Panc1 (cell line): ENCODE measurements at regions not wholly inside any gene's neighbourhood (a gene's known extent, or its start where the extent isn't known, plus 50 kb on each side); places are given as distances from the start of the nearest gene placed in this dataset.

Experiments used
- ATAC-seq: fragments of 200-7000 bp; cut with Tn5 transposase; 2 replicates; pipeline ENCODE4 v1.9.1; 2020; ENCODE audit warnings: mild to moderate bottlenecking, moderate library complexity
- BruUV-seq: library from RNA; stranded (reverse); fragments of 400-500 nt; replicated peaks from 2 replicates; lab custom pipeline; 2021; lab: Mats Ljungman, UMichigan
- CTCF ChIA-PET: fragments of 300-600 bp; sonication (Branson Sonifier 250); formaldehyde crosslinking; loops from one replicate; lab custom pipeline; 2022; ENCODE audit warnings: antibody characterized with exemption; lab: Charles Lee
- POLR2A ChIA-PET: fragments of 300-600 bp; sonication (Branson Sonifier 250); formaldehyde crosslinking; loops from one replicate; lab custom pipeline; 2022; ENCODE audit warnings: antibody characterized with exemption; lab: Charles Lee
- DNase-seq: peaks from one replicate; pipeline ENCODE4 v3.0.0-alpha.2; 2010; ENCODE audit warnings: low read depth, low spot score
- H3K27ac ChIP-seq: 2 replicates; pipeline ENCODE4 v1.5.1; 2011; ENCODE audit warnings: mild to moderate bottlenecking, low read length, inconsistent platforms
- H3K27me3 ChIP-seq: fragments of 200-500 bp; sonication (Bioruptor generic); 2 replicates; pipeline ENCODE4 v1.6.0; 2014; ENCODE audit warnings: low read length, inconsistent platforms; ENCODE audit not compliant: control insufficient read depth, insufficient read depth
- H3K36me3 ChIP-seq: fragments of 200-500 bp; sonication (Bioruptor generic); 2 replicates; pipeline ENCODE4 v1.5.1; 2014; ENCODE audit warnings: inconsistent platforms, mild to moderate bottlenecking, low read length, moderate library complexity; ENCODE audit not compliant: control insufficient read depth, insufficient read depth
- H3K4me1 ChIP-seq: 2 replicates; pipeline ENCODE4 v1.5.1; 2011; ENCODE audit warnings: inconsistent platforms, mild to moderate bottlenecking, low read length, moderate library complexity; ENCODE audit not compliant: control insufficient read depth, insufficient read depth
- H3K4me3 ChIP-seq, 2 experiments: 2 replicates each; pipeline ENCODE4 v1.5.1; 2011 to 2012; ENCODE audit warnings: low read depth in 2 of 2, low read length in 2 of 2, mild to moderate bottlenecking in 2 of 2, inconsistent platforms in 1 of 2, moderate library complexity in 1 of 2
- H3K9me3 ChIP-seq: fragments of 200-500 bp; sonication (Bioruptor generic); 2 replicates; pipeline ENCODE4 v1.5.1; 2014; ENCODE audit warnings: low read depth, mild to moderate bottlenecking, inconsistent platforms, low read length, moderate library complexity; ENCODE audit not compliant: control insufficient read depth, insufficient read depth
- POLR2AphosphoS5 ChIP-seq: IDR thresholded peaks from 2 replicates; pipeline ENCODE4 v1.6.1; 2012; ENCODE audit warnings: mild to moderate bottlenecking, low read depth, low read length, moderate library complexity
- REST ChIP-seq, 2 experiments: IDR thresholded peaks; 2 replicates each; pipeline ENCODE4 v1.6.1; 2011 to 2012; ENCODE audit warnings: low read depth in 2 of 2, control low read depth in 1 of 2, low read length in 1 of 2, mild to moderate bottlenecking in 1 of 2, moderate library complexity in 1 of 2; ENCODE audit not compliant: insufficient read depth in 1 of 2
- SIN3A ChIP-seq: IDR thresholded peaks from 2 replicates; pipeline ENCODE4 v1.6.1; 2012; ENCODE audit warnings: low read depth, mild to moderate bottlenecking, low read length, moderate library complexity, borderline replicate concordance; ENCODE audit not compliant: insufficient read depth
- TCF7L2 ChIP-seq: IDR thresholded peaks from 2 replicates; pipeline ENCODE4 v1.6.1; 2011; ENCODE audit warnings: mild to moderate bottlenecking, low read depth, low read length, inconsistent platforms
- in situ Hi-C: cut with HindIII; loops from 2 replicates; pipeline ENCODE4 v1.10.0; 2016; ENCODE audit warnings: low sequenced_read_pairs, low pct_unique_long_range_greater_than_20kb
- intact Hi-C: fragments of 100-400 bp; cut with micrococcal nuclease; formaldehyde crosslinking; loops from one replicate; pipeline ENCODE4 v1.10.0; 2022; ENCODE audit not compliant: unreplicated experiment
- TF ChIP-seq, protein P1 (sequence below): fragments of 450-650 bp; IDR thresholded peaks from 2 replicates; pipeline ENCODE4 v1.5.1; 2017; ENCODE audit warnings: mild to moderate bottlenecking

DNA sequence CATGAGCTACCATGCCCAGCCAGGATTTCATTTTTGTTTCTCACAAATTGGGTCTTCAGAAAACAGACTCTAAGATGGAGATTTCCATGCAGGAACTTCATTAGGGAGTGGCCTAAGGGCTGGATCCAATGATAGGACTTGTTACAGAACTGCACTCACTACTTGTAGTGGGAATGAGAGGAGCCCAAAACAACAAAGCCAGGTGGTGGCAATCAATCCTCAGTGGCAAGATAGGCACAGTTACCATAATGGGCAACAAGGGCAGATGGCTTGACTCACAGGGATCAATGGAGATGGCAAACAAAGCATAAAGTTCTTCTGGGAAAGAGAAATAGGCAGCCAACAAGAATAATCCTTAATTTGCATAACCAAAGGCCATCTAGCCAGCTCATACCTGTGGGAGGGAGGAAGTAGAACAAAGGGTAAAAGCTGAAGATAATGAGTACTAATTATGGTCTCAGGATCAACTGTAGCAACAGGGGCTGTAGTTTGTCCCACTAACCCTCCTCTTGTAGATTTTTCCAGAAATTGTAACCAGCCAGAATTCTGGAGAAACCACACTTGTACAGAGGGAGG is 72.8 kb upstream of the MAPK10 start:
- Histone ChIP-seq H3K9me3 (no peaks in the 10 kb centered on the region), H3K36me3 (no peaks in the 10 kb centered on the region), H3K4me3 (no peak overlapping the region), H3K27me3 (no peaks in the 10 kb centered on the region), H3K4me1 (no peaks in the 10 kb centered on the region), H3K27ac (no peak overlapping the region)
- ATAC-seq (no peak), DNase-seq (no peak)
- TF ChIP-seq, protein P1, sequence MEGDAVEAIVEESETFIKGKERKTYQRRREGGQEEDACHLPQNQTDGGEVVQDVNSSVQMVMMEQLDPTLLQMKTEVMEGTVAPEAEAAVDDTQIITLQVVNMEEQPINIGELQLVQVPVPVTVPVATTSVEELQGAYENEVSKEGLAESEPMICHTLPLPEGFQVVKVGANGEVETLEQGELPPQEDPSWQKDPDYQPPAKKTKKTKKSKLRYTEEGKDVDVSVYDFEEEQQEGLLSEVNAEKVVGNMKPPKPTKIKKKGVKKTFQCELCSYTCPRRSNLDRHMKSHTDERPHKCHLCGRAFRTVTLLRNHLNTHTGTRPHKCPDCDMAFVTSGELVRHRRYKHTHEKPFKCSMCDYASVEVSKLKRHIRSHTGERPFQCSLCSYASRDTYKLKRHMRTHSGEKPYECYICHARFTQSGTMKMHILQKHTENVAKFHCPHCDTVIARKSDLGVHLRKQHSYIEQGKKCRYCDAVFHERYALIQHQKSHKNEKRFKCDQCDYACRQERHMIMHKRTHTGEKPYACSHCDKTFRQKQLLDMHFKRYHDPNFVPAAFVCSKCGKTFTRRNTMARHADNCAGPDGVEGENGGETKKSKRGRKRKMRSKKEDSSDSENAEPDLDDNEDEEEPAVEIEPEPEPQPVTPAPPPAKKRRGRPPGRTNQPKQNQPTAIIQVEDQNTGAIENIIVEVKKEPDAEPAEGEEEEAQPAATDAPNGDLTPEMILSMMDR, result no peak
- TF ChIP-seq POLR2AphosphoS5 (no peak), TCF7L2 (no peak), REST (IDR thresholded peaks at IDR 0.05; ENCODE audit: insufficient read depth in 1 of 2, low read depth in 2 of 2, low read length in 1 of 2) (no peak), SIN3A (no peak)
- in situ Hi-C loops, result no loop called here
- ChIA-PET CTCF (no interaction called here), POLR2A (interaction anchor here (0.6 kb wide), 1 partner anchor 8 kb away, joined by 3 read pairs; no protein-coding TSS in a partner anchor)
- BruUV-seq, result no TSS peak
- intact Hi-C loops, result no loop called here

GRCh38 chr4:86439293-86439692 is 79.4 kb upstream of the MAPK10 start:
- no peak for ATAC-seq
- Histone ChIP-seq H3K4me1 (no peaks in the 10 kb centered on the region), H3K36me3 (no peaks in the 10 kb centered on the region), H3K27me3 (no peaks in the 10 kb centered on the region), H3K9me3 (no peaks in the 10 kb centered on the region), H3K4me3 (no peak overlapping the region), H3K27ac (no peak overlapping the region)
- intact Hi-C loops, result no loop called here
- in situ Hi-C loops, result no loop called here
- CTCF ChIA-PET, result no interaction called here
- BruUV-seq, result no TSS peak
- POLR2A ChIA-PET, result no interaction called here
- no peak for DNase-seq
- TF ChIP-seq, protein P1, result no peak
- TF ChIP-seq TCF7L2 (no peak), POLR2AphosphoS5 (no peak), SIN3A (no peak), REST (IDR thresholded peaks at IDR 0.05; ENCODE audit: insufficient read depth in 1 of 2, low read depth in 2 of 2, low read length in 1 of 2) (no peak)
